Endothelial cell of umbilical vein (primary cell): ENCODE measurements at regions not wholly inside any gene's neighbourhood (a gene's known extent, or its start where the extent isn't known, plus 50 kb on each side); places are given as distances from the start of the nearest gene placed in this dataset.

ENCODE experiments used
- BruUV-seq: library from RNA; stranded (reverse); fragments of 400-500 nt; replicated peaks from 2 replicates; lab custom pipeline; 2021; lab: Mats Ljungman, UMichigan
- CTCF ChIA-PET: fragments of 300-600, 350-600 bp; sonication (Branson Sonifier 250); formaldehyde crosslinking; loops from one replicate; lab custom pipeline; 2021; ENCODE audit warnings: antibody characterized with exemption, inconsistent platforms; lab: Charles Lee
- POLR2A ChIA-PET: fragments of 300-600, 350-600 bp; sonication (Branson Sonifier 250); formaldehyde crosslinking; loops from one replicate; lab custom pipeline; 2021; ENCODE audit warnings: antibody characterized with exemption, inconsistent platforms; lab: Charles Lee
- DNase-seq: peaks from one replicate; pipeline ENCODE4 v3.0.0-alpha.2; 2011; ENCODE audit warnings: low read depth, low spot score
- FAIRE-seq: peaks from 2 replicates; lab custom pipeline; 2011; peaks lifted over from hg19 to GRCh38; lab: Jason Lieb, UNC
- H2AFZ ChIP-seq: 2 replicates; pipeline ENCODE4 v1.6.0; 2012; ENCODE audit warnings: low read depth, low read length, control low read depth, inconsistent platforms
- H3K27ac ChIP-seq: 2 replicates; pipeline ENCODE4 v1.5.1; 2011; ENCODE audit warnings: low read depth, mild to moderate bottlenecking, control low read depth, low read length, moderate library complexity; ENCODE audit not compliant: insufficient read depth
- H3K27me3 ChIP-seq, 2 experiments: 2 replicates each; pipeline versions ENCODE4 v1.6.0 to v1.6.1; 2011; ENCODE audit warnings: low read length in 2 of 2, mixed read lengths in 1 of 2; ENCODE audit not compliant: control insufficient read depth in 2 of 2, insufficient read depth in 2 of 2
- H3K36me3 ChIP-seq, 2 experiments: 2 replicates in 1 of 2; 3 replicates in 1 of 2; pipeline ENCODE4 v1.5.1; 2011; ENCODE audit warnings: low read length in 2 of 2, mild to moderate bottlenecking in 1 of 2, moderate library complexity in 1 of 2; ENCODE audit not compliant: control insufficient read depth in 2 of 2, insufficient read depth in 2 of 2; ENCODE audit errors: extremely low read depth in 1 of 2
- H3K4me1 ChIP-seq: 3 replicates; pipeline ENCODE4 v1.5.1; 2011; ENCODE audit warnings: mild to moderate bottlenecking, low read length; ENCODE audit not compliant: control insufficient read depth, insufficient read depth; ENCODE audit errors: extremely low read depth
- H3K4me2 ChIP-seq: 2 replicates; pipeline ENCODE4 v1.6.1; 2011; ENCODE audit warnings: low read length, control low read depth, mixed read lengths; ENCODE audit not compliant: insufficient read depth
- H3K4me3 ChIP-seq, 3 experiments: fragments of 200-600 bp in 1 of 3; sonication (generic), shearing (Covaris generic) in 1 of 3; replicated peaks in 1 of 3; 2 replicates each; pipeline ENCODE4 v1.5.1; 2011 to 2016; ENCODE audit warnings: control low read depth in 3 of 3, low read length in 3 of 3, mild to moderate bottlenecking in 2 of 3, inconsistent platforms in 1 of 3, low read depth in 1 of 3, moderate library complexity in 1 of 3; ENCODE audit not compliant: insufficient read depth in 1 of 3
- H3K79me2 ChIP-seq: 2 replicates; pipeline ENCODE4 v1.6.0; 2012; ENCODE audit warnings: low read length, inconsistent platforms; ENCODE audit not compliant: control insufficient read depth, insufficient read depth
- H3K9ac ChIP-seq: replicated peaks from 2 replicates; pipeline ENCODE3; 2011; ENCODE audit warnings: low read length, control low read depth; ENCODE audit not compliant: insufficient read depth; ENCODE audit errors: extremely low read depth
- H3K9me1 ChIP-seq: replicated peaks from 3 replicates; pipeline ENCODE4 v1.6.0; 2011; ENCODE audit warnings: mild to moderate bottlenecking, low read length; ENCODE audit not compliant: control insufficient read depth, insufficient read depth; ENCODE audit errors: extremely low read depth
- H3K9me3 ChIP-seq: replicated peaks from 2 replicates; pipeline ENCODE4 v1.5.1; 2012; ENCODE audit warnings: low read length, inconsistent platforms; ENCODE audit not compliant: control insufficient read depth, insufficient read depth
- H4K20me1 ChIP-seq: replicated peaks from 2 replicates; pipeline ENCODE3; 2011; ENCODE audit warnings: mild to moderate bottlenecking, low read length; ENCODE audit not compliant: control insufficient read depth, insufficient read depth; ENCODE audit errors: extremely low read depth
- EZH2 ChIP-seq: IDR thresholded peaks from 2 replicates; pipeline ENCODE4 v1.6.1; 2012; ENCODE audit warnings: borderline replicate concordance, low read depth, mild to moderate bottlenecking, moderate library complexity, low read length, inconsistent platforms; ENCODE audit not compliant: severe bottlenecking
- FOS ChIP-seq: IDR thresholded peaks from 2 replicates; pipeline ENCODE4 v1.6.1; 2011; ENCODE audit warnings: mild to moderate bottlenecking, low read length, moderate library complexity, borderline replicate concordance; ENCODE audit not compliant: insufficient read depth
- GATA2 ChIP-seq: IDR thresholded peaks from 2 replicates; pipeline ENCODE4 v1.7.0; 2011; ENCODE audit warnings: low read depth, mild to moderate bottlenecking, moderate library complexity, mixed read lengths, low read length; ENCODE audit not compliant: insufficient read length, insufficient read depth
- JUN ChIP-seq: IDR thresholded peaks from 2 replicates; pipeline ENCODE4 v1.6.1; 2011; ENCODE audit warnings: borderline replicate concordance, low read depth; ENCODE audit not compliant: insufficient read length, insufficient read depth
- MYC ChIP-seq: IDR thresholded peaks from one replicate; pipeline ENCODE4 v1.6.1; 2011; ENCODE audit warnings: mild to moderate bottlenecking, low read depth, low read length
- POLR2A ChIP-seq: IDR thresholded peaks from 2 replicates; pipeline ENCODE4 v1.6.1; 2012; ENCODE audit warnings: low read depth, mild to moderate bottlenecking, control low read depth, low read length
- POLR2AphosphoS5 ChIP-seq: IDR thresholded peaks from 2 replicates; pipeline ENCODE4 v1.6.1; 2012; ENCODE audit warnings: low read depth, mild to moderate bottlenecking, control low read depth, low read length, moderate library complexity; ENCODE audit not compliant: insufficient read depth
- dilution Hi-C: fragments of 300-500 bp; cut with MboI; formaldehyde crosslinking; loops from one replicate; pipeline ENCODE4 v1.15.0; 2019; ENCODE audit warnings: low sequenced_read_pairs; ENCODE audit not compliant: extremely low pct_ligation_motif_present
- intact Hi-C: fragments of 100-400 bp; cut with micrococcal nuclease; formaldehyde crosslinking; loops from one replicate; pipeline ENCODE4 v1.10.0; 2022
- TF ChIP-seq, protein P1 (sequence below): IDR thresholded peaks from 2 replicates; pipeline ENCODE4 v1.6.1; 2011; ENCODE audit not compliant: insufficient read depth, insufficient read length
- TF ChIP-seq, protein P2 (sequence below), 2 donors: IDR thresholded peaks; 1 replicate in 1 of 2; 2 replicates in 1 of 2; pipeline ENCODE4 v1.5.1; 2011; ENCODE audit warnings: low read length in 2 of 2, mild to moderate bottlenecking in 2 of 2, moderate library complexity in 2 of 2, control low read depth in 1 of 2, inconsistent platforms in 1 of 2, low read depth in 1 of 2; ENCODE audit not compliant: insufficient read depth in 1 of 2; ENCODE audit errors: extremely low read depth in 1 of 2

DNA sequence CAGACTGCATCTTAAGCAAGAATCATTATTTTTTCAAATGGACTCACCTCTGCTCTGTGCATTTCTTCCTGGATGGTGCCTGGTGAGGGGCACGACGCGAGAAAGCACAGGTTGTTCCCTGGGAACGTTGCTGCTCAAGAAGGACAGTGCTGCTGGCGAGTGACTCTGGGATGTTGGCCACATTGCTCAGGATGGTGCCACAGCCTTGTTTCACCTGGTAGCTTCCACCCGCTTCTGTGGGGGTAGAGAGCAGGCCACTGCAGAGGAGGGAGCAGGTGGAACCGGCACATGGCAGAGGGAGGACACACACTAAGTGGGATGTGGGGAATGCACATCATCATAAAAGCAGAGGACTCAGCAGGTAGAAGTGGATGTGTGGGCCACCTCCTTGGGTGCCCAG lies 444.7 kb downstream of the TCERG1L start:
- Histone ChIP-seq H4K20me1 (no peaks in the 10 kb centered on the region), H3K4me3 (no peak overlapping the region), H3K9me1 (no peaks in the 10 kb centered on the region), H2AFZ (no peak overlapping the region), H3K27ac (no peak overlapping the region), H3K9ac (no peak overlapping the region), H3K79me2 (no peaks in the 10 kb centered on the region), H3K9me3 (peaks cover 10% of the 10 kb centered on the region), H3K27me3 (no peaks in the 10 kb centered on the region), H3K4me2 (no peak overlapping the region), H3K4me1 (no peaks in the 10 kb centered on the region), H3K36me3 (no peaks in the 10 kb centered on the region)
- dilution Hi-C loops, result no loop called here
- intact Hi-C loops, result no loop called here
- DNase-seq (no peak), FAIRE-seq (no peak)
- no TSS peak for BruUV-seq
- CTCF ChIA-PET, result no interaction called here
- no peak for TF ChIP-seq EZH2
- no peak for TF ChIP-seq POLR2AphosphoS5
- no peak for TF ChIP-seq MYC
- TF ChIP-seq, protein P1, sequence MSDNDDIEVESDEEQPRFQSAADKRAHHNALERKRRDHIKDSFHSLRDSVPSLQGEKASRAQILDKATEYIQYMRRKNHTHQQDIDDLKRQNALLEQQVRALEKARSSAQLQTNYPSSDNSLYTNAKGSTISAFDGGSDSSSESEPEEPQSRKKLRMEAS, result no peak
- no peak for TF ChIP-seq FOS
- TF ChIP-seq JUN, result no peak
- TF ChIP-seq, protein P2, sequence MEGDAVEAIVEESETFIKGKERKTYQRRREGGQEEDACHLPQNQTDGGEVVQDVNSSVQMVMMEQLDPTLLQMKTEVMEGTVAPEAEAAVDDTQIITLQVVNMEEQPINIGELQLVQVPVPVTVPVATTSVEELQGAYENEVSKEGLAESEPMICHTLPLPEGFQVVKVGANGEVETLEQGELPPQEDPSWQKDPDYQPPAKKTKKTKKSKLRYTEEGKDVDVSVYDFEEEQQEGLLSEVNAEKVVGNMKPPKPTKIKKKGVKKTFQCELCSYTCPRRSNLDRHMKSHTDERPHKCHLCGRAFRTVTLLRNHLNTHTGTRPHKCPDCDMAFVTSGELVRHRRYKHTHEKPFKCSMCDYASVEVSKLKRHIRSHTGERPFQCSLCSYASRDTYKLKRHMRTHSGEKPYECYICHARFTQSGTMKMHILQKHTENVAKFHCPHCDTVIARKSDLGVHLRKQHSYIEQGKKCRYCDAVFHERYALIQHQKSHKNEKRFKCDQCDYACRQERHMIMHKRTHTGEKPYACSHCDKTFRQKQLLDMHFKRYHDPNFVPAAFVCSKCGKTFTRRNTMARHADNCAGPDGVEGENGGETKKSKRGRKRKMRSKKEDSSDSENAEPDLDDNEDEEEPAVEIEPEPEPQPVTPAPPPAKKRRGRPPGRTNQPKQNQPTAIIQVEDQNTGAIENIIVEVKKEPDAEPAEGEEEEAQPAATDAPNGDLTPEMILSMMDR (IDR thresholded peaks at IDR 0.05; ENCODE audit: extremely low read depth in 1 of 2, insufficient read depth in 1 of 2, low read depth in 1 of 2, low read length in 2 of 2), result no peak
- TF ChIP-seq GATA2, result no peak
- TF ChIP-seq POLR2A, result no peak
- POLR2A ChIA-PET, result no interaction called here
